T-helper 2 cell treated with Interferon-gamma antibody and Interleukin-4, amounts not matched to agents 5 μg/mL and 100 μg/mL, for 36 hours (primary cell): ENCODE measurements at regions not wholly inside any gene's neighbourhood (a gene's known extent, or its start where the extent isn't known, plus 50 kb on each side); places are given as distances from the start of the nearest gene placed in this dataset.

Source experiments
- DNase-seq: peaks from one replicate; pipeline ENCODE4 v3.0.0; 2021; ENCODE audit warnings: low spot score
- H3K27ac Mint-ChIP-seq: one replicate; pipeline ENCODE4 v1.8.0; 2021; ENCODE audit warnings: mild to moderate bottlenecking, mixed read lengths
- H3K27me3 Mint-ChIP-seq: one replicate; pipeline ENCODE4 v1.8.0; 2021; ENCODE audit warnings: low read depth, mixed read lengths
- H3K36me3 Mint-ChIP-seq: one replicate; pipeline ENCODE4 v1.8.0; 2021; ENCODE audit warnings: low read depth, mixed read lengths
- H3K4me1 Mint-ChIP-seq: one replicate; pipeline ENCODE4 v1.8.0; 2021; ENCODE audit warnings: low read depth, mixed read lengths
- H3K4me3 Mint-ChIP-seq: one replicate; pipeline ENCODE4 v1.8.0; 2022; ENCODE audit warnings: mild to moderate bottlenecking, moderate library complexity, mixed read lengths
- H3K9me3 Mint-ChIP-seq: one replicate; pipeline ENCODE4 v1.8.0; 2021; ENCODE audit warnings: mixed read lengths

- peaks cover 13% of the 10 kb centered on the region for H3K27me3 Mint-ChIP-seq
- peaks cover 7% of the 10 kb centered on the region for H3K36me3 Mint-ChIP-seq
- H3K9me3 Mint-ChIP-seq, result peaks cover 6% of the 10 kb centered on the region
- no peak overlapping the region for H3K27ac Mint-ChIP-seq
- H3K4me3 Mint-ChIP-seq, result no peak overlapping the region
- peaks cover 21% of the 10 kb centered on the region for H3K4me1 Mint-ChIP-seq
- no peak for DNase-seq
These were observed 130.8 kb downstream of the DNAJB6 start for GRCh38 chr7:157467496-157468212.

GRCh38 chr7:157468221-157469111 is 131.7 kb downstream of the DNAJB6 start:
- no peak for DNase-seq
- Mint-ChIP-seq H3K9me3 (peaks cover 14% of the 10 kb centered on the region), H3K36me3 (peaks cover 15% of the 10 kb centered on the region), H3K4me1 (peaks cover 23% of the 10 kb centered on the region), H3K4me3 (no peak overlapping the region), H3K27ac (no peak overlapping the region), H3K27me3 (peaks cover 13% of the 10 kb centered on the region)

- no peak for DNase-seq
- Mint-ChIP-seq H3K4me1 (peaks cover 26% of the 10 kb centered on the region), H3K4me3 (no peak overlapping the region), H3K9me3 (peaks cover 19% of the 10 kb centered on the region), H3K36me3 (peaks cover 19% of the 10 kb centered on the region), H3K27me3 (peaks cover 13% of the 10 kb centered on the region), H3K27ac (no peak overlapping the region)
These were observed 132.6 kb downstream of the DNAJB6 start for GRCh38 chr7:157469181-157470016.

- H3K27ac Mint-ChIP-seq, result peak overlapping the region; percentile 36
- H3K36me3 Mint-ChIP-seq, result peaks cover 24% of the 10 kb centered on the region
- DNase-seq, result no peak
- peaks cover 24% of the 10 kb centered on the region for H3K9me3 Mint-ChIP-seq
- peaks cover 13% of the 10 kb centered on the region for H3K27me3 Mint-ChIP-seq
- H3K4me3 Mint-ChIP-seq, result no peak overlapping the region
- peaks cover 26% of the 10 kb centered on the region for H3K4me1 Mint-ChIP-seq
These were observed 133.2 kb downstream of the DNAJB6 start for GRCh38 chr7:157470017-157470322.

- no peak for DNase-seq
- peaks cover 29% of the 10 kb centered on the region for H3K36me3 Mint-ChIP-seq
- peaks cover 8% of the 10 kb centered on the region for H3K27me3 Mint-ChIP-seq
- H3K4me3 Mint-ChIP-seq, result peak overlapping the region; percentile 63
- H3K9me3 Mint-ChIP-seq, result peaks cover 26% of the 10 kb centered on the region
- H3K27ac Mint-ChIP-seq, result peak overlapping the region; percentile 89
- peaks cover 26% of the 10 kb centered on the region for H3K4me1 Mint-ChIP-seq
These were observed 133.9 kb downstream of the DNAJB6 start for GRCh38 chr7:157470701-157471131.

- peaks cover 31% of the 10 kb centered on the region for H3K36me3 Mint-ChIP-seq
- no peak for DNase-seq
- peak overlapping the region; percentile 89 for H3K27ac Mint-ChIP-seq
- H3K4me3 Mint-ChIP-seq, result peak overlapping the region; percentile 63
- peaks cover under 1% of the 10 kb centered on the region for H3K27me3 Mint-ChIP-seq
- H3K4me1 Mint-ChIP-seq, result peaks cover 27% of the 10 kb centered on the region
- H3K9me3 Mint-ChIP-seq, result peaks cover 26% of the 10 kb centered on the region
These were observed 134.7 kb downstream of the DNAJB6 start for GRCh38 chr7:157471259-157472125.

GRCh38 chr7:157472311-157473050 is 135.7 kb downstream of the DNAJB6 start:
- H3K27me3 Mint-ChIP-seq, result no peaks in the 10 kb centered on the region
- peaks cover 31% of the 10 kb centered on the region for H3K36me3 Mint-ChIP-seq
- H3K4me3 Mint-ChIP-seq, result peak overlapping the region; percentile 63
- H3K9me3 Mint-ChIP-seq, result peaks cover 26% of the 10 kb centered on the region
- H3K27ac Mint-ChIP-seq, result peak overlapping the region; percentile 89
- no peak for DNase-seq
- peaks cover 30% of the 10 kb centered on the region for H3K4me1 Mint-ChIP-seq

- Mint-ChIP-seq H3K4me3 (peak overlapping the region; percentile 63), H3K27ac (peak overlapping the region; percentile 77), H3K36me3 (peaks cover 31% of the 10 kb centered on the region), H3K27me3 (no peaks in the 10 kb centered on the region), H3K4me1 (peaks cover 33% of the 10 kb centered on the region), H3K9me3 (peaks cover 26% of the 10 kb centered on the region)
- DNase-seq, result no peak
These were observed 136.3 kb downstream of the DNAJB6 start for GRCh38 chr7:157473051-157473569.

GRCh38 chr7:157474685-157475084 is 137.9 kb downstream of the DNAJB6 start:
- peaks cover 30% of the 10 kb centered on the region for H3K9me3 Mint-ChIP-seq
- no peak overlapping the region for H3K27ac Mint-ChIP-seq
- no peaks in the 10 kb centered on the region for H3K27me3 Mint-ChIP-seq
- H3K4me3 Mint-ChIP-seq, result no peak overlapping the region
- peaks cover 45% of the 10 kb centered on the region for H3K4me1 Mint-ChIP-seq
- no peak for DNase-seq
- H3K36me3 Mint-ChIP-seq, result peaks cover 35% of the 10 kb centered on the region

- Mint-ChIP-seq H3K4me3 (no peak overlapping the region), H3K27ac (no peak overlapping the region), H3K9me3 (peaks cover 30% of the 10 kb centered on the region), H3K27me3 (no peaks in the 10 kb centered on the region), H3K4me1 (peaks cover 45% of the 10 kb centered on the region), H3K36me3 (peaks cover 35% of the 10 kb centered on the region)
- DNase-seq, result no peak
These were observed 138.3 kb downstream of the DNAJB6 start for GRCh38 chr7:157475095-157475494.

- no peak overlapping the region for H3K4me3 Mint-ChIP-seq
- no peak overlapping the region for H3K27ac Mint-ChIP-seq
- H3K4me1 Mint-ChIP-seq, result peaks cover 44% of the 10 kb centered on the region
- no peaks in the 10 kb centered on the region for H3K27me3 Mint-ChIP-seq
- H3K36me3 Mint-ChIP-seq, result peaks cover 35% of the 10 kb centered on the region
- no peak for DNase-seq
- H3K9me3 Mint-ChIP-seq, result peaks cover 30% of the 10 kb centered on the region
These were observed 138.8 kb downstream of the DNAJB6 start for GRCh38 chr7:157475601-157476000.

- no peak overlapping the region for H3K4me3 Mint-ChIP-seq
- H3K36me3 Mint-ChIP-seq, result peaks cover 35% of the 10 kb centered on the region
- H3K27me3 Mint-ChIP-seq, result no peaks in the 10 kb centered on the region
- peaks cover 38% of the 10 kb centered on the region for H3K4me1 Mint-ChIP-seq
- H3K27ac Mint-ChIP-seq, result peak overlapping the region; percentile 36
- DNase-seq, result no peak
- peaks cover 30% of the 10 kb centered on the region for H3K9me3 Mint-ChIP-seq
These were observed 139.4 kb downstream of the DNAJB6 start for GRCh38 chr7:157476201-157476600.
